ENCODE measurements at regions not wholly inside any gene's neighbourhood (a gene's known extent, or its start where the extent isn't known, plus 50 kb on each side); places are given as distances from the start of the nearest gene placed in this dataset.

DNA sequence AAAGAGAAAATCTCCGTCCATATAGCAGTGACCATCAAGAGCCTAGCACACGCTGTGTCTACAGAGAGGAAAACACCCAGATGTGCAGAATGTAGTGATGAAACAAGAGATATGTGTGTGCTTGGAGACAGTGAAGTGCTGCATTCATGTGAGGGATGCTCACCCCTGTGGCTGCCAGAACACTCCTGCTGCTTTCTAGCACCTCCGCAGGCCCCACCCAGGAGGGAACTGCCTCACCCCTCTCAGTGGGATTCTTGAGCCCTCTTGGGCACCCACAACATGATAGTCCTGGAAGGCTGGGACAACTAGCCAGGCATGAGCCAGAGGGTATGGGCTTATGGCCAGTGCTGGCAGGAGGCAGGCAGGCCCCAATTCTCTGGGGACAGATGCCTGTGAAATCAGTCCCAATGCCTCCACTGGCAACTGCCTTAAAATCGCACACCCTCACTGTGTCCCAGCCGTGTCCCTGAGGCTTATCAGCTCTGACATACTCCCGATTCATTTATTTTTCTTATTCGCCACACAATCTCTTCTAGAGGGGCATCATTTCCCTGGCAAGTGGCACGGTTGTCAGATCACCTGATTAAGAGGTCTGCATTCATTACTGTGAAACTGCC lies 73.2 kb upstream of the FSTL4 start:
- no peak for DNase-seq
- TF ChIP-seq, protein P1, sequence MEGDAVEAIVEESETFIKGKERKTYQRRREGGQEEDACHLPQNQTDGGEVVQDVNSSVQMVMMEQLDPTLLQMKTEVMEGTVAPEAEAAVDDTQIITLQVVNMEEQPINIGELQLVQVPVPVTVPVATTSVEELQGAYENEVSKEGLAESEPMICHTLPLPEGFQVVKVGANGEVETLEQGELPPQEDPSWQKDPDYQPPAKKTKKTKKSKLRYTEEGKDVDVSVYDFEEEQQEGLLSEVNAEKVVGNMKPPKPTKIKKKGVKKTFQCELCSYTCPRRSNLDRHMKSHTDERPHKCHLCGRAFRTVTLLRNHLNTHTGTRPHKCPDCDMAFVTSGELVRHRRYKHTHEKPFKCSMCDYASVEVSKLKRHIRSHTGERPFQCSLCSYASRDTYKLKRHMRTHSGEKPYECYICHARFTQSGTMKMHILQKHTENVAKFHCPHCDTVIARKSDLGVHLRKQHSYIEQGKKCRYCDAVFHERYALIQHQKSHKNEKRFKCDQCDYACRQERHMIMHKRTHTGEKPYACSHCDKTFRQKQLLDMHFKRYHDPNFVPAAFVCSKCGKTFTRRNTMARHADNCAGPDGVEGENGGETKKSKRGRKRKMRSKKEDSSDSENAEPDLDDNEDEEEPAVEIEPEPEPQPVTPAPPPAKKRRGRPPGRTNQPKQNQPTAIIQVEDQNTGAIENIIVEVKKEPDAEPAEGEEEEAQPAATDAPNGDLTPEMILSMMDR (IDR thresholded peaks at IDR 0.05; ENCODE audit: low read depth, low read length): no peak
- H3K27ac ChIP-seq: no peak overlapping the region
- no peaks in the 10 kb centered on the region for H3K9me3 ChIP-seq (ENCODE audit: severe bottlenecking)
- H3K36me3 ChIP-seq: no peaks in the 10 kb centered on the region
- no peak overlapping the region for H3K4me3 ChIP-seq (ENCODE audit: low read depth, low read length)
- H3K27me3 ChIP-seq (ENCODE audit: insufficient read depth, low read depth, severe bottlenecking): no peaks in the 10 kb centered on the region

DNA sequence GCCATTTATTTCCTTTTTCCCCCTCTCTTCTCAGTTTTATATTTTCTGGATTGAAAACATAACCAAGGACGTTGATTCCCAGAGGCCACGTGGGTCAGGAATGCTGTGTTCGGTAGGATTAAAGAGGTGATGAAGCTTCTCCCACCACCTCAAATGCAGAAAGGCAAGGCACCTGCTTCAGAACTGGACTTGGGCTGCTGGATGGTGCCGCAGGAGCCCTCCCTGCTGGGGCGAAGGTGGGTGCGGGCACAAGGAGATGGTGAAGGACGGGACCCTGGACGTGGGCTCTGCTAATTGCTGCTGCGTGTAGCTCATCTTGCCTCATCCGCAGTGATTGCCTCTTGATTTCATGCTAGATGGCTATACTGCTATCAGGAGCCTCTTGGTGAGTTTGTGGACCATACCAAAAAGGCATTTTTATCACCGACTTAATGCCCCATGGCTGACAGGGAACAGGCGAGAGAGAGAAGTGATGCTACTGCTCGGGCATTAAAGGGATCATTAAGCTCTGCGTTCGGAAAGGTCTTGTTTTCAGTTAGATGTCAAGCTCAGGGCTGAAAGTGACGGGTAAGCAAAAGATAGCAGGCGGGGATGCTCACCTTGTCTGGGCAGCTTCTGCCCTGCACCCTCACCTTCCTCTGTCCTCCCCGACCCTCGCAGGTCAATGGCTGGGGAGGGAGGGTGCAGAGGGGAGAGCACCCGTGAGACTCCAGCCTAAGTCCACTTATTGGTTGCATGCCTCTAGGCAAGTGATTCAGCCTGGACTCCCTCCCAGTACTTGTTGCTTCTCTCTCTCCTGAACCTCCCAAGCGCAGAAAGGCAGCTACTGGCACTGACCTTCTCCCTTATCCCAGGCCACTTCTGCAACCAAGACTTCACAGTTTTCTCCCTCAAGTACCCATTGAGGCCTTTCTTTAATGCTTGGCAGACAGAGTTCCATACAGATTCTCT lies 71.6 kb upstream of the FSTL4 start:
- no peak overlapping the region for H3K27ac ChIP-seq
- no peaks in the 10 kb centered on the region for H3K27me3 ChIP-seq (ENCODE audit: insufficient read depth, low read depth, severe bottlenecking)
- H3K36me3 ChIP-seq: no peaks in the 10 kb centered on the region
- no peaks in the 10 kb centered on the region for H3K9me3 ChIP-seq (ENCODE audit: severe bottlenecking)
- no peak for DNase-seq
- TF ChIP-seq, protein P1 (IDR thresholded peaks at IDR 0.05; ENCODE audit: low read depth, low read length): no peak
- H3K4me3 ChIP-seq (ENCODE audit: low read depth, low read length): no peak overlapping the region

DNA sequence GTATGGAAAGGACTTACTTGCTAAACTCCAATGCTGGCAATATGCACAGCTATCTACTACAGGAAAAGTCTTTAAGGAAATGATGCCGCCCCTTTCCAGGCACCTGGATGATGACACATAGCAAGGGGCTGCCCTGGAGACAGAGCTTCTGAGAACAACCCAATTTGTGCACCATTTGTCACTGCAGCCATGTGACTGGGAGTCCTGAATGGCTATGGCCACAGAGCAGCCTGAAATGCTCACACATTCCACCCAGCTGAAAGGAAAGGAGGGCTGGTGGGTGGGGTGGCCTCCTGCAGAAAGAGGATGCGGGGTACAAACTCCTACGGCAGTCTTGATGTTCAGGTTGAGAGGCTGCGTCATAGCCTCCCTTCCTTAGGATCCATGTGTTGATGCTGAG lies 70.1 kb upstream of the FSTL4 start:
- TF ChIP-seq, protein P1 (IDR thresholded peaks at IDR 0.05; ENCODE audit: low read depth, low read length): no peak
- no peaks in the 10 kb centered on the region for H3K27me3 ChIP-seq (ENCODE audit: insufficient read depth, low read depth, severe bottlenecking)
- no peak overlapping the region for H3K4me3 ChIP-seq (ENCODE audit: low read depth, low read length)
- no peak for DNase-seq
- no peaks in the 10 kb centered on the region for H3K9me3 ChIP-seq (ENCODE audit: severe bottlenecking)
- H3K36me3 ChIP-seq: no peaks in the 10 kb centered on the region
- H3K27ac ChIP-seq: no peak overlapping the region

DNA sequence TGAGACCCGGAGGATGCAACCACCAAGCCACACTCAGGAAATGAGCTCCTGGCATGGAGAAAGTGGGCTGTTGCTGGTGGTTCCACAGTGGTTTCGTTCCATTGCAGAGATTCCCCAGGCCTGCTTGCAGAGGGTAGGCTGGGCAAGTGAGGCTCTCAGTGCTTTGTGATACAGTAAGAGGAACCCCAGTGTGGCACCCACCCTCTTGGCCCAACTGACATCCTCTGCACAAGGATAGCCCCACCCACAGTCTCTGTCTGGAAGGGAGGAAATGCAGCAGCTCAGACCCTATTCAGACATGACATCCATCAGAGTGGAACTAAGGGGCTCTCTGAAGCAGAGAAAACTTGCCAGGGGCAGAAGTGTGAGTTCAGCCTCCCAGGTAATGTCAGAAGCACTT lies 69.6 kb upstream of the FSTL4 start:
- H3K36me3 ChIP-seq: no peaks in the 10 kb centered on the region
- no peak for DNase-seq
- TF ChIP-seq, protein P1 (IDR thresholded peaks at IDR 0.05; ENCODE audit: low read depth, low read length): no peak
- H3K9me3 ChIP-seq (ENCODE audit: severe bottlenecking): no peaks in the 10 kb centered on the region
- no peak overlapping the region for H3K27ac ChIP-seq
- no peaks in the 10 kb centered on the region for H3K27me3 ChIP-seq (ENCODE audit: insufficient read depth, low read depth, severe bottlenecking)
- no peak overlapping the region for H3K4me3 ChIP-seq (ENCODE audit: low read depth, low read length)

DNA sequence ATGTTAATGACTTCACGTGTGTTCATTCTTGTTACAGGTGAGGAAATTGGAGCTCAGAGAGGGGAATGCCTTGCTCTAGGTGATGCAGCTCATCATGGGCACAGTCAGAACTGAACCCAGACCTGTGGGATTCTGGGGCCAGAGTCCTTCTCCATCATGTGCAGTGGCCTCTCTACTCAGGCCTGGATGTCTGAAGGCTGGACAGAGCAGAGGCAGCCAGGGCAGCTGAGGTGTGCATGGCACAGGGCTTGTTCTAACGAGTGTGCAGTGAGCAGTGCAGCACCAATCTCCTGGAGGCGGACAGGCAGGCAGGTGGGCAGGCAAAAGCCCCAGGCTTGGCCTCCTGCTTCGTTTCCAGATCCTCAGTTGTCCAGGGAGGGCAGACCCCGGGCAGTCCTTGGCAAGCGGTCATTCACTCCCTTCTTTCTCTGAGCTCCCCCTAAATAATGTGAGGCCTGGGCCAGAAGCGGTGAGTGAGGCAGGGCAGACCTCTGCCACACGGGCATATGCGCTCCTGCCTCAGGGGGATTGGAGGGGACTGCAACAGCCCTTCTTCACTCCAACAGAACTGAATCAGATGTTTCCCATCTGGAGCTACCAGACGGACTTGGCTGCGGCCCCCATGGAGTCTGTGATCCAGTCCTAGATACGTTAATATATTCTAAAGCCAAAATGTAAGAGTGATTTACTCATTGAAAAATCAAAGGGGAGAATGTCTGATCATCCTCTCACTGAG lies 68.7 kb upstream of the FSTL4 start:
- DNase-seq: no peak
- TF ChIP-seq, protein P1 (IDR thresholded peaks at IDR 0.05; ENCODE audit: low read depth, low read length): no peak
- Histone ChIP-seq H3K36me3 (no peaks in the 10 kb centered on the region), H3K27ac (no peak overlapping the region), H3K27me3 (ENCODE audit: insufficient read depth, low read depth, severe bottlenecking) (no peaks in the 10 kb centered on the region), H3K9me3 (ENCODE audit: severe bottlenecking) (no peaks in the 10 kb centered on the region), H3K4me3 (ENCODE audit: low read depth, low read length) (no peak overlapping the region)
